ENCODE measurements at regions not wholly inside any gene's neighbourhood (a gene's known extent, or its start where the extent isn't known, plus 50 kb on each side); places are given as distances from the start of the nearest gene placed in this dataset.

DNA sequence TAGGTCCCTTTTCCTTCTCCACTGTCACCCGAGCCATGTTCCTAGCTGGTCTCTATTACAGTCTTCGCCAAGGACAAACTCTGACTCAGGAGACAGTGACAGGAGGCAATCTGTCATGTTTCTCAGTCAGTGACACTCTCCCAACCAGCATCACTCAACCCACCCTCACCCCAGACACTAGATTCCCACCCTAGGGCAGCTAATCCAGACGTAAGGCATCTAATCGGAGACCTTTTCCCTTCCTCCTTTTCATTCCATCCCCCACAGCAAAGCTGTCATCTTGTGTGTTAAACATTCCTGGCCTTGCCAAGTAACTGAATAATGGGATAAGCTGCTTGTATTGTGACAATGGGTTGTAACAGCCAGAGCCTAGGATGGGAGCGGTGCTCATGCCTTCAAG, 95.2 kb downstream of the SNX18 start:
- DNase-seq: no peak

- DNase-seq: no peak
Observed at GRCh38 chr5:54611290-54611951, 93.9 kb downstream of the SNX18 start.

DNA sequence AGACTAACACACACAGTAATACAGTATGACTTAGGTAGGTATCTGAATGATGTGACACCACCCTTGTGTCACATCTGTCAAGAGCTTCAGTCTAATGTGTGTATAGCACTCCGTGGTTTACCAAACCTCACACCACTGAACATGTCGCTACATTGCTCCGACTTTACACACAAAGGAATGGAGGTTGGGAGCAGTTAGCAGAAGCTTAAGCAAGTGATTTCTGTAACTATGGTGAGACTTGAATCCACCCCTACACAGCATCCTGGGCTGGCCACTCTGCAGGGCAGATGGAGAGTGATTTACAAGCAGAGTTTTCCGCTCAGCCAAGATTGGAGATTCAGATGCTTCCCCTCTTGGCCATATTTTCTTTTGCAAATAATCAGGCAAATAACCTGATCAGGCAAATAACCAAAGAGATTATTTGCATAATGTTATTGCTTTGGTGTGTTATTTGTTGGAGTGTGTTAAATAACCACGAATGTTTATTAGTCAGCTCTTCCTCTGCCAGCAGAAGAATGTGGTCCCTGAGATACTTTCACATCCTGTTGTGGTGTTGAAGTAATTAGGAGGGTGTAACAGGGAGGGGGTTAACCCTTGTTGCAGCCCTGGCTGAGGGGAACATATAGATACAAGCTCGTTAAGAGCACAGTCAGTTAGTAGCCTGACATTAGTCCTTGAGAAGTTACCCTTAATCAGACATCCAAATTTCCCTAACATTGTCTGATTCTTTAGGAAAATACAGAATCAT, 92.8 kb downstream of the SNX18 start:
- DNase-seq: no peak

DNA sequence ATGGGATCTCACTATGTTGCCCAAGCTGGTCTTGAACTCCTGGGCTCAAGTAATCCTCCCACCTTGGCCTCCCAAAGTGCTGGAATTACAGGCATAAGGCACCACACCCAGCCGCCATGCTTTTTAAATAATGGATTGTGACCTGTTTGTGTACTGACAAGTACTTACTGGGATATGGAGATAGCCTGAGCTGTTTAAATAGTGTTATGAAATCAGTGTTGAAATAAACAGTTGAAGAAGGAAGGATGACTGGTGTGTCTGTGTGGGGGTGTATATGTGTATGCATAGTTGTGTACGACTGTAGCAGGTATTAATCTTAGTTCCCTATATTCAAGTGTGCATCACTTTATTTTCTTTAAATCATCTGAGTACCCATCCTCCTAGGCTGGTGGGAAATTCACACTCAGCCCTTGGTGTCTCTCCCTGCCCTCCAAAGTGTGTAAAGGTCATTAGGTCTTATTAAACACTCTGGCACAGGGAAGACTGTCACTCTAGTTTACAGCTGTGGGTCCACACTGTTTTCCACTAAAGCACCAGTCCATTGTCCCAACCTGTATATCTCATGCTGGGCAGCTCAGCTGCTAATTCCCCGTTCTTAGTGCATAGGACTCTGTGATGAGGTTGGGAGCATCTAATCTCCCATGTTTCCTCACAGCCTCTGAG, 91.0 kb downstream of the SNX18 start:
- DNase-seq: no peak

- DNase-seq: no peak
Observed at GRCh38 chr5:54607006-54607405, 89.4 kb downstream of the SNX18 start.

DNA sequence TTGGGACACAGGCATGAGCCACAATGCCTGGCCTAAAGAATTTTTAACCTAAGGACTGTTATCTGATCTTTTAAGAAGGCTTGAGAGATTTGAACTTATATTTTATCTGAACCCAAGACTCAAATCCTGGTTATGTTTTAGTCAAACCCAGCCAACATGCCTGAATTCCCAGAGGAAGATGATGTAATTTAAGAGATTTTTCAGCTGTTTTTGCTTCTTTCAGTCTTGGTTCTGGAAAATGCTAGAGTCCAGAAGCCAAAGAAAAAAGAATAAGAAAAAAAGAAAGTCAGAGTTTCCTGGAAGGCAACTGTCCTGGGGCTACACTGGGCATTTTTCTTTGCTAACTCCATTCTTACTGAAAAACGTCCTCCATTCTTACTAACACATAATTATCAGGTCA, 85.8 kb downstream of the SNX18 start:
- peak; percentile 68 for DNase-seq

DNA sequence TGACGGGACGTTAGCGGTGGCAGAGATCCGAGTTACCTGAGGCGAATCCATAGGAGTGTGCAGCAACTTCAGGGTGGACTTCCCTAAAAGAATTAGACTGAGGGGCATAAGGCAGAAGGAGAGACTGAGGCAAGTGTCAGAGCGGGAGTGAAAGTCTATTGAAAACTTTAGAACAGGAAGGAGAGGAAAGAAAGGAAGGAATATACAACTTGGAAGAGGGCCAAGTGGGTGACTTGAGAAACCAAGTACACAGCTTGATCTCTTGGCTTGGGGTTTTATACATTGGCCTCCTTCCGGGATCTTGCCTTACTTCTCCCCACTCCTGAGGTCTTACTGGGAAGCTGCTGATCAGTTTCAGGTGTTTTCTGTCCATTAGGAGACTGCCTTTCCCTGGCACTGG, 84.9 kb downstream of the SNX18 start:
- no peak for DNase-seq

DNA sequence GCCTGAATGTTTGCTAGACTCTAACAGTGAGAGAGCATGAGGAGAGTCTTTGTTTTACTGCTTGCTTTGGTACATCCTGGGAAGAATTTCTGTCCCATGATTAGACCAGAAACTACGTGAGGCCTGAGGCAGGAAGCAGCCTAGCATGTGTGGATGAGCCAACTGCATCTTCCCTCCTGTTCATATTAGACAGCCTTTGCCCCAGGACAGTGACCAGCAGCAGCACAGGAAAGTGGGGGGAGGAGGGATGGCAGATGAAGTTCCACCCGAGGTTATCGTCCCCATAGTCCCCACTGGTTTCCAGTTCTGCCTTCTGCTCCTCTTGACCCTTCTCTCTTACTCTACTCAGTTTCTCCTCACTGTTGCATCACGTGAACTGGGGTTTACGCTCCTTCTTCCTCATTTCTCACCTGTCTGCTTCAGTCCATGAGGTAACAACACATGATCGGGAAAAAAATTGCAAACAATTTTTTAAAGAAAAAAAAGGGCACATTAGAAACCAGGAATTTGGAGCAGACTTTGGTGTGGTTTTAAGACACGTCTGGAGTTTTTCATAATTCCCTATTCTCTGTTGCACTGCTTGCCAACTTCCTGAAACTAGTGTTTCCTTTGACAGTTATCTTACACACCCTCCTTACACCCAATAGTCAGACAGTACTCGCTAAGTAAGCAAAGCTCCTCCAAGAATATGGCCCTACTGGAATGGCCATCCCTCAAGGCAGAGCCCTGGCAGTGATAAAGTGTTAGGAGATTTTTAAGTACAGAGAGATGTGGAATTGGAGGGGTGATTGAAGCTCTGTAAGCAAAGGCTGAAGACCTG, 84.1 kb downstream of the SNX18 start:
- no peak for DNase-seq

Data from muscle of arm (tissue), 1 donor.